ENCODE measurements at regions not wholly inside any gene's neighbourhood (a gene's known extent, or its start where the extent isn't known, plus 50 kb on each side); places are given as distances from the start of the nearest gene placed in this dataset.

DNA sequence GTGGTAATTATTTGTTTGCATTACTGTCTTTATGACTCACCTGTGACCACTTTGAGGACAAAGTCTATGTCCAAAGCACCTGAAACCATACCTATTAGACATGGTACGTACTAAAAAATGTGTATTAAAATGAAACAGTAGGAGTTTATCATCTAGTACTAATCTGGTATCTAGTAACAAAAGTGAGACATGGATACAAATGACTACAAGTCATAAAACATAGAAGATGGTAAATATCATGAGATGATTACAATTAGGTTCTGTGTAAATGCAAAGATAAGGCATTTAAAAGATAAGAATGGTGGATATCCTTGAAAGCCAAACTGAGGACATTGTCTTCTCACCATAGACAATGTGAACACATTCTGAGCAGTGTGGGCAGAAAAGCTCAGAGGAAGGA lies 113.5 kb upstream of the GUCY1A2 start:
- CTCF ChIA-PET: no interaction called here
- intact Hi-C loops (cut with micrococcal nuclease; ENCODE audit: unreplicated experiment): no loop called here
- H3K27me3 Mint-ChIP-seq (ENCODE audit: unreplicated experiment): no peaks in the 10 kb centered on the region
- TF ChIP-seq, protein P1, sequence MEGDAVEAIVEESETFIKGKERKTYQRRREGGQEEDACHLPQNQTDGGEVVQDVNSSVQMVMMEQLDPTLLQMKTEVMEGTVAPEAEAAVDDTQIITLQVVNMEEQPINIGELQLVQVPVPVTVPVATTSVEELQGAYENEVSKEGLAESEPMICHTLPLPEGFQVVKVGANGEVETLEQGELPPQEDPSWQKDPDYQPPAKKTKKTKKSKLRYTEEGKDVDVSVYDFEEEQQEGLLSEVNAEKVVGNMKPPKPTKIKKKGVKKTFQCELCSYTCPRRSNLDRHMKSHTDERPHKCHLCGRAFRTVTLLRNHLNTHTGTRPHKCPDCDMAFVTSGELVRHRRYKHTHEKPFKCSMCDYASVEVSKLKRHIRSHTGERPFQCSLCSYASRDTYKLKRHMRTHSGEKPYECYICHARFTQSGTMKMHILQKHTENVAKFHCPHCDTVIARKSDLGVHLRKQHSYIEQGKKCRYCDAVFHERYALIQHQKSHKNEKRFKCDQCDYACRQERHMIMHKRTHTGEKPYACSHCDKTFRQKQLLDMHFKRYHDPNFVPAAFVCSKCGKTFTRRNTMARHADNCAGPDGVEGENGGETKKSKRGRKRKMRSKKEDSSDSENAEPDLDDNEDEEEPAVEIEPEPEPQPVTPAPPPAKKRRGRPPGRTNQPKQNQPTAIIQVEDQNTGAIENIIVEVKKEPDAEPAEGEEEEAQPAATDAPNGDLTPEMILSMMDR (IDR thresholded peaks at IDR 0.05; ENCODE audit: unreplicated experiment): no peak
- no peak for DNase-seq
- H3K9me3 Mint-ChIP-seq (ENCODE audit: low read depth, unreplicated experiment): peaks cover 6% of the 10 kb centered on the region
- no peaks in the 10 kb centered on the region for H3K4me1 Mint-ChIP-seq (ENCODE audit: low read depth, unreplicated experiment)
- H3K4me3 Mint-ChIP-seq (ENCODE audit: low read depth, unreplicated experiment): no peak overlapping the region
- BruUV-seq (replicated peaks): no TSS peak
- H3K36me3 Mint-ChIP-seq (ENCODE audit: insufficient read depth, unreplicated experiment): no peaks in the 10 kb centered on the region
- no peak overlapping the region for H3K27ac Mint-ChIP-seq (ENCODE audit: unreplicated experiment)

DNA sequence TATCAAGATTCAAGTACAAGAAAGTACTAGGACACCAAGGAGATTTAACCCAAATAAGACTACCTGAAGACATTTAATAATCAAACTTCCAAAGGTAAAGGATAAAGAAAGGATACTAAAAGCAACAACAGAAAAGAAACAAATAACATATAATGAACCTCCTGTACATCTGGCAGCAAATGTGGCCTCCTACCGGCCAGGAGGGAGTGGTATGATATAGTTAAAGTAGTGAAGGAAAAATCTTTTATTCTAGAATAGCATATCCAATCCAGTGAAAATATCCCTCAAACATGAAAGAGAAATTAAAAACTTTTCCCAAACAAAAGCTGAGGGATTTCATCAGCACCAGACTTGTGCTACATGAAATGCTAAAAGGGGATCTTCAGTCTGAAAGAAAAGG lies 104.7 kb upstream of the GUCY1A2 start:
- no TSS peak for BruUV-seq (replicated peaks)
- Mint-ChIP-seq H3K27ac (ENCODE audit: unreplicated experiment) (no peak overlapping the region), H3K36me3 (ENCODE audit: insufficient read depth, unreplicated experiment) (no peaks in the 10 kb centered on the region), H3K9me3 (ENCODE audit: low read depth, unreplicated experiment) (peaks cover 2% of the 10 kb centered on the region), H3K27me3 (ENCODE audit: unreplicated experiment) (no peaks in the 10 kb centered on the region), H3K4me1 (ENCODE audit: low read depth, unreplicated experiment) (no peaks in the 10 kb centered on the region), H3K4me3 (ENCODE audit: low read depth, unreplicated experiment) (no peak overlapping the region)
- DNase-seq: no peak
- intact Hi-C loops (cut with micrococcal nuclease; ENCODE audit: unreplicated experiment): no loop called here
- CTCF ChIA-PET: no interaction called here
- TF ChIP-seq, protein P1 (IDR thresholded peaks at IDR 0.05; ENCODE audit: unreplicated experiment): no peak

DNA sequence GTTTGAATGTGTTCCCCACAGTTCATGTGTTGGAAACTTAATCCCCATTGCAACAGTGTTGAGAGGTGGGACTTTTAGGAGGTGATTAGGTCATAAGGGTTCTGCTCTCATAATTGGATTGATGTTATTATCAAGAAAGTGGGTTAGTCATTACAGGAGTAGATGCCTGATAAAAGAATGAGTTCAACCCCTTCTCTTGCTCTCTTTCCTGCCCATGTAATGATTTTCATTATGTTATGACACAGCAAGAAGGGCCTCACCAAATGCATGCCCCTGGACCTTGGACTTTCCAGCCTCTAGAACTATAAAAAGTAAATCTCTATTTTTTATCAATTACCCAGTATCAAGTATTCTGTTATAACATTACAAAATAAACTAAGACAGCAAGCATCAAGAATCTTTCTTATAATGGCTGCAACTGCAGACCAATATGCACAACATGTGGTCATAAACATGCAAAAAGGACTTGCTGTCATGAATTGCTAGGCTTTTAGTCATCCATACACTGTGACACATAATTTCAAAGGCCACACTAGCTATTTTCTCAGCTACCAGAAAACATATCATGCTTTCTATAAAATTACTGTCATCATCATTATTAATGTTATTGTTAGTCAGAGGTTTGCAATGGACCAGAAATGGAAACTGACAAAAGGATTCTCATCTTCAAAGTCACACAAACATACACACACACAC lies 99.9 kb upstream of the GUCY1A2 start:
- no peaks in the 10 kb centered on the region for H3K9me3 Mint-ChIP-seq (ENCODE audit: low read depth, unreplicated experiment)
- BruUV-seq (replicated peaks): no TSS peak
- no peak overlapping the region for H3K27ac Mint-ChIP-seq (ENCODE audit: unreplicated experiment)
- intact Hi-C loops (cut with micrococcal nuclease; ENCODE audit: unreplicated experiment): no loop called here
- no peaks in the 10 kb centered on the region for H3K36me3 Mint-ChIP-seq (ENCODE audit: insufficient read depth, unreplicated experiment)
- H3K4me1 Mint-ChIP-seq (ENCODE audit: low read depth, unreplicated experiment): no peaks in the 10 kb centered on the region
- H3K4me3 Mint-ChIP-seq (ENCODE audit: low read depth, unreplicated experiment): no peak overlapping the region
- no peak for DNase-seq
- no peaks in the 10 kb centered on the region for H3K27me3 Mint-ChIP-seq (ENCODE audit: unreplicated experiment)
- TF ChIP-seq, protein P1 (IDR thresholded peaks at IDR 0.05; ENCODE audit: unreplicated experiment): no peak
- CTCF ChIA-PET: interaction anchor here (0.6 kb wide), 1 partner anchor 189 kb away, joined by 3 read pairs; no protein-coding TSS in a partner anchor

DNA sequence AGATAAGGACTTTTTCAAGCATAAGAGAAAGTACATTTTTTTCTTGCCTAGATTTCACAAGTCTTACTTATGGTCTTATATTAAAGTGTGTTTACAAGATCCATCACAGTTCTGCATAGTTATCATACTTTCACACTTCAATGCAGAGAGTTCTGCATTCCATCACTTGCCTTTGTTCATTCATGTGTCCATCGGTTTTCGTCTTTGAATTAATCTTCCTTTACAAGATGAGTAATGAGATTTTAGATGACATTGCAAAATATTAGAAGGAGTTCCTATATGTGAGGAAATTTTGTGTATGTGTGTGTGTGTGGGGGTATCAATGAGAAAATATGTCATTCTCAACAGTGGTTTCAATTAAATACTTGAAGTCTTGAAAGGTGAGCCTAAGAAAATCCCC lies 98.1 kb upstream of the GUCY1A2 start:
- intact Hi-C loops (cut with micrococcal nuclease; ENCODE audit: unreplicated experiment): no loop called here
- no peaks in the 10 kb centered on the region for H3K9me3 Mint-ChIP-seq (ENCODE audit: low read depth, unreplicated experiment)
- no peak overlapping the region for H3K27ac Mint-ChIP-seq (ENCODE audit: unreplicated experiment)
- no peaks in the 10 kb centered on the region for H3K4me1 Mint-ChIP-seq (ENCODE audit: low read depth, unreplicated experiment)
- no peak overlapping the region for H3K4me3 Mint-ChIP-seq (ENCODE audit: low read depth, unreplicated experiment)
- no peaks in the 10 kb centered on the region for H3K36me3 Mint-ChIP-seq (ENCODE audit: insufficient read depth, unreplicated experiment)
- BruUV-seq (replicated peaks): no TSS peak
- no peaks in the 10 kb centered on the region for H3K27me3 Mint-ChIP-seq (ENCODE audit: unreplicated experiment)
- CTCF ChIA-PET: no interaction called here
- no peak for DNase-seq
- TF ChIP-seq, protein P1 (IDR thresholded peaks at IDR 0.05; ENCODE audit: unreplicated experiment): no peak
